HEK293 (cell line): ENCODE measurements at regions not wholly inside any gene's neighbourhood (a gene's known extent, or its start where the extent isn't known, plus 50 kb on each side); places are given as distances from the start of the nearest gene placed in this dataset.

Experiments
- CTCF ChIA-PET: fragments of 350-600 bp; formaldehyde crosslinking; extraction: SDS; loops from one replicate; lab custom pipeline; 2021; ENCODE audit warnings: antibody characterized with exemption; lab: Yijun Ruan, JAX
- POLR2A ChIA-PET: fragments of 300-600 bp; formaldehyde crosslinking; extraction: SDS; loops from one replicate; lab custom pipeline; 2020; ENCODE audit warnings: antibody characterized with exemption, inconsistent platforms; lab: Yijun Ruan, JAX
- H3K27ac ChIP-seq: fragments of 200-500 bp; sonication (Bioruptor generic); 2 replicates; pipeline ENCODE4 v1.5.1; 2014; ENCODE audit warnings: low read depth, low read length, control low read depth, inconsistent platforms; ENCODE audit errors: extremely low read depth
- H3K36me3 ChIP-seq, 2 experiments: fragments of 200-500 bp in 1 of 2; sonication (Bioruptor generic) in 1 of 2; 1 replicate in 1 of 2; 2 replicates in 1 of 2; pipeline ENCODE4 v1.5.1; 2014 to 2017; ENCODE audit warnings: inconsistent platforms in 2 of 2, low read length in 2 of 2; ENCODE audit not compliant: control insufficient read depth in 2 of 2, insufficient read depth in 1 of 2
- H3K4me1 ChIP-seq: fragments of 200-500 bp; sonication (Bioruptor generic); 2 replicates; pipeline ENCODE4 v1.5.1; 2014; ENCODE audit warnings: mild to moderate bottlenecking, low read length, inconsistent platforms; ENCODE audit not compliant: control insufficient read depth, insufficient read depth
- H3K4me3 ChIP-seq: 2 replicates; pipeline ENCODE4 v1.5.1; 2011; ENCODE audit warnings: low read depth, mild to moderate bottlenecking, control low read depth, low read length, moderate library complexity
- H3K9me3 ChIP-seq: fragments of 200-500 bp; sonication (Bioruptor generic); 2 replicates; pipeline ENCODE4 v1.5.1; 2014; ENCODE audit warnings: low read depth, low read length, inconsistent platforms; ENCODE audit not compliant: control insufficient read depth, insufficient read depth
- GFI1B ChIP-seq: fragments of 450-650 bp; formaldehyde crosslinking; IDR thresholded peaks from 2 replicates; pipeline ENCODE4 v1.5.1; 2016; ENCODE audit warnings: missing biosample characterization, missing genetic modification characterization
- HOXD13 ChIP-seq: sonication (generic); formaldehyde crosslinking; IDR thresholded peaks from 2 replicates; pipeline ENCODE4 v1.8.0; 2022; ENCODE audit warnings: missing genetic modification reagents, borderline replicate concordance
- KLF10 ChIP-seq: fragments of 450-650 bp; IDR thresholded peaks from 2 replicates; pipeline ENCODE4 v1.5.1; 2018; ENCODE audit warnings: missing biosample characterization, mild to moderate bottlenecking, missing genetic modification characterization
- KLF7 ChIP-seq: fragments of 450-650 bp; formaldehyde crosslinking; IDR thresholded peaks from 2 replicates; pipeline ENCODE4 v1.5.1; 2016; ENCODE audit warnings: missing biosample characterization, missing genetic modification characterization, borderline replicate concordance
- SCRT1 ChIP-seq: fragments of 450-650 bp; formaldehyde crosslinking; IDR thresholded peaks from 2 replicates; pipeline ENCODE4 v1.5.1; 2016; ENCODE audit warnings: missing biosample characterization, missing genetic modification characterization, borderline replicate concordance
- SETDB1 ChIP-seq: IDR thresholded peaks from one replicate; pipeline ENCODE4 v1.6.1; 2017; ENCODE audit warnings: mild to moderate bottlenecking, low read length, moderate library complexity, mixed read lengths; ENCODE audit not compliant: insufficient read length
- ZFP3 ChIP-seq: fragments of 450-650 bp; formaldehyde crosslinking; IDR thresholded peaks from 2 replicates; pipeline ENCODE4 v1.5.1; 2016; ENCODE audit warnings: low read depth, missing biosample characterization, missing genetic modification characterization
- ZNF114 ChIP-seq: fragments of 450-650 bp; formaldehyde crosslinking; IDR thresholded peaks from 2 replicates; pipeline ENCODE4 v1.5.0; 2017; ENCODE audit warnings: missing biosample characterization, missing genetic modification characterization
- ZNF155 ChIP-seq: fragments of 450-650 bp; formaldehyde crosslinking; IDR thresholded peaks from 2 replicates; pipeline ENCODE4 v1.5.1; 2016; ENCODE audit warnings: missing biosample characterization, missing genetic modification characterization
- ZNF175 ChIP-seq: fragments of 450-650 bp; formaldehyde crosslinking; IDR thresholded peaks from 2 replicates; pipeline ENCODE4 v1.5.1; 2016; ENCODE audit warnings: missing biosample characterization, missing genetic modification characterization
- ZNF19 ChIP-seq: fragments of 450-650 bp; formaldehyde crosslinking; IDR thresholded peaks from 2 replicates; pipeline ENCODE4; 2016; ENCODE audit warnings: missing biosample characterization, missing genetic modification characterization, low read depth
- ZNF214 ChIP-seq: fragments of 450-650 bp; formaldehyde crosslinking; IDR thresholded peaks from 2 replicates; pipeline ENCODE4 v1.5.1; 2017; ENCODE audit warnings: missing biosample characterization, mild to moderate bottlenecking, missing genetic modification characterization, borderline replicate concordance
- ZNF223 ChIP-seq: fragments of 450-650 bp; formaldehyde crosslinking; IDR thresholded peaks from 2 replicates; pipeline ENCODE4 v1.5.1; 2016; ENCODE audit warnings: missing biosample characterization, missing genetic modification characterization
- ZNF24 ChIP-seq: fragments of 450-650 bp; formaldehyde crosslinking; IDR thresholded peaks from 2 replicates; pipeline ENCODE4 v1.5.1; 2016; ENCODE audit warnings: missing biosample characterization, missing genetic modification characterization
- ZNF280D ChIP-seq: fragments of 450-650 bp; formaldehyde crosslinking; IDR thresholded peaks from 2 replicates; pipeline ENCODE4 v1.5.1; 2016; ENCODE audit warnings: missing biosample characterization, missing genetic modification characterization
- ZNF302 ChIP-seq: fragments of 450-650 bp; formaldehyde crosslinking; IDR thresholded peaks from 2 replicates; pipeline ENCODE4 v1.5.1; 2016; ENCODE audit warnings: missing biosample characterization, missing genetic modification characterization, low read depth
- ZNF335 ChIP-seq: fragments of 450-650 bp; formaldehyde crosslinking; conservative IDR thresholded peaks from 2 replicates; pipeline ENCODE4 v1.5.1; 2016; ENCODE audit warnings: missing biosample characterization, missing genetic modification characterization
- ZNF391 ChIP-seq: fragments of 450-650 bp; formaldehyde crosslinking; IDR thresholded peaks from 2 replicates; pipeline ENCODE4 v1.5.1; 2016; ENCODE audit warnings: low read depth, missing biosample characterization, missing genetic modification characterization, borderline replicate concordance
- ZNF423 ChIP-seq: fragments of 450-650 bp; formaldehyde crosslinking; IDR thresholded peaks from 2 replicates; pipeline ENCODE4 v1.5.1; 2016; ENCODE audit warnings: missing biosample characterization, missing genetic modification characterization
- ZNF514 ChIP-seq: fragments of 450-650 bp; formaldehyde crosslinking; IDR thresholded peaks from 2 replicates; pipeline ENCODE4 v1.5.1; 2016; ENCODE audit warnings: missing biosample characterization, missing genetic modification characterization
- ZNF558 ChIP-seq: fragments of 450-650 bp; formaldehyde crosslinking; IDR thresholded peaks from 2 replicates; pipeline ENCODE4 v1.5.1; 2016; ENCODE audit warnings: missing biosample characterization, missing genetic modification characterization
- ZNF596 ChIP-seq: fragments of 450-650 bp; IDR thresholded peaks from 2 replicates; pipeline ENCODE4 v1.5.0; 2018; ENCODE audit warnings: missing biosample characterization, mild to moderate bottlenecking, missing genetic modification characterization, moderate library complexity
- ZNF654 ChIP-seq: fragments of 450-650 bp; formaldehyde crosslinking; IDR thresholded peaks from 2 replicates; pipeline ENCODE4 v1.5.1; 2016; ENCODE audit warnings: low read depth, missing biosample characterization, missing genetic modification characterization
- ZNF660 ChIP-seq: fragments of 450-650 bp; IDR thresholded peaks from 2 replicates; pipeline ENCODE4 v1.5.1; 2018; ENCODE audit warnings: missing biosample characterization, mild to moderate bottlenecking, missing genetic modification characterization
- ZNF792 ChIP-seq: fragments of 450-650 bp; formaldehyde crosslinking; IDR thresholded peaks from 2 replicates; pipeline ENCODE4 v1.5.1; 2016; ENCODE audit warnings: missing biosample characterization, missing genetic modification characterization
- ZNF843 ChIP-seq: fragments of 450-650 bp; formaldehyde crosslinking; IDR thresholded peaks from 2 replicates; pipeline ENCODE4 v1.5.1; 2016; ENCODE audit warnings: missing biosample characterization, missing genetic modification characterization
- ZSCAN18 ChIP-seq: fragments of 450-650 bp; formaldehyde crosslinking; IDR thresholded peaks from 2 replicates; pipeline ENCODE4 v1.5.1; 2016; ENCODE audit warnings: missing biosample characterization, missing genetic modification characterization
- TF ChIP-seq, protein P1 (sequence below): fragments of 450-650 bp; IDR thresholded peaks from 2 replicates; pipeline ENCODE4 v1.5.1; 2018; ENCODE audit warnings: missing biosample characterization, mild to moderate bottlenecking, missing genetic modification characterization
- TF ChIP-seq, protein P2 (sequence below): fragments of 450-650 bp; formaldehyde crosslinking; IDR thresholded peaks from 2 replicates; pipeline ENCODE4 v1.5.1; 2016; ENCODE audit warnings: missing biosample characterization, missing genetic modification characterization

DNA sequence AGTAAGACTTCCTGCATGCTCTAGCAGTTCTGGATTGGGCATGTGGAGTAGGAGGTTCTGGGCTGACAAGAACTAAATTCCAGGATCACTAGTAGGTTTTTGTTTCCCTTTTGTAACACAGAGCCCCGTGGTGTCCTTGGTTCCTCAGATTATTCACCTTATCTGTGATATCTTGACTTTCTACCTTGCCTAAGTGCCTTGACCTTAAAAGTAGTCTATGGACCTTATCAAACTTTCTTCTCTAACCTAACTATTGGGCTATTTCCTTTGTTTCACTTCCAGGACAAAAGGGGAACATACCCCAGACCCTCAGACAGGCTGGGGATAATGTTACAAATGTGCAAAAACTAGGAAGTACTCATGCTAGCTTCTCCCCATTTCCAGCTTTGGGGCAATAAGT, 595.3 kb downstream of the PSAT1 start:
- Histone ChIP-seq H3K4me3 (no peak overlapping the region), H3K36me3 (no peaks in the 10 kb centered on the region), H3K9me3 (no peaks in the 10 kb centered on the region), H3K27ac (no peak overlapping the region), H3K4me1 (no peaks in the 10 kb centered on the region)
- CTCF ChIA-PET, result no interaction called here
- POLR2A ChIA-PET, result no interaction called here
- TF ChIP-seq, protein P1, sequence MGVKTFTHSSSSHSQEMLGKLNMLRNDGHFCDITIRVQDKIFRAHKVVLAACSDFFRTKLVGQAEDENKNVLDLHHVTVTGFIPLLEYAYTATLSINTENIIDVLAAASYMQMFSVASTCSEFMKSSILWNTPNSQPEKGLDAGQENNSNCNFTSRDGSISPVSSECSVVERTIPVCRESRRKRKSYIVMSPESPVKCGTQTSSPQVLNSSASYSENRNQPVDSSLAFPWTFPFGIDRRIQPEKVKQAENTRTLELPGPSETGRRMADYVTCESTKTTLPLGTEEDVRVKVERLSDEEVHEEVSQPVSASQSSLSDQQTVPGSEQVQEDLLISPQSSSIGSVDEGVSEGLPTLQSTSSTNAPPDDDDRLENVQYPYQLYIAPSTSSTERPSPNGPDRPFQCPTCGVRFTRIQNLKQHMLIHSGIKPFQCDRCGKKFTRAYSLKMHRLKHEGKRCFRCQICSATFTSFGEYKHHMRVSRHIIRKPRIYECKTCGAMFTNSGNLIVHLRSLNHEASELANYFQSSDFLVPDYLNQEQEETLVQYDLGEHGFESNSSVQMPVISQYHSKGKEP (tag by site-specific recombination), result no peak
- no peak for TF ChIP-seq ZNF335 (tag by site-specific recombination)
- no peak for TF ChIP-seq KLF7
- TF ChIP-seq KLF10, result no peak
- TF ChIP-seq ZNF24 (tag by site-specific recombination), result no peak
- no peak for TF ChIP-seq ZNF391
- no peak for TF ChIP-seq ZNF114 (tag by site-specific recombination)
- no peak for TF ChIP-seq ZNF660 (tag by site-specific recombination)
- TF ChIP-seq ZNF792, result no peak
- no peak for TF ChIP-seq ZNF175 (tag by site-specific recombination)
- TF ChIP-seq ZFP3 (tag by site-specific recombination), result no peak
- TF ChIP-seq, protein P2, sequence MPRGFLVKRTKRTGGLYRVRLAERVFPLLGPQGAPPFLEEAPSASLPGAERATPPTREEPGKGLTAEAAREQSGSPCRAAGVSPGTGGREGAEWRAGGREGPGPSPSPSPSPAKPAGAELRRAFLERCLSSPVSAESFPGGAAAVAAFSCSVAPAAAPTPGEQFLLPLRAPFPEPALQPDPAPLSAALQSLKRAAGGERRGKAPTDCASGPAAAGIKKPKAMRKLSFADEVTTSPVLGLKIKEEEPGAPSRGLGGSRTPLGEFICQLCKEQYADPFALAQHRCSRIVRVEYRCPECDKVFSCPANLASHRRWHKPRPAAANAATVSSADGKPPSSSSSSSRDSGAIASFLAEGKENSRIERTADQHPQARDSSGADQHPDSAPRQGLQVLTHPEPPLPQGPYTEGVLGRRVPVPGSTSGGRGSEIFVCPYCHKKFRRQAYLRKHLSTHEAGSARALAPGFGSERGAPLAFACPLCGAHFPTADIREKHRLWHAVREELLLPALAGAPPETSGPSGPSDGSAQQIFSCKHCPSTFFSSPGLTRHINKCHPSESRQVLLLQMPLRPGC (tag by site-specific recombination), result no peak
- TF ChIP-seq ZNF280D, result no peak
- no peak for TF ChIP-seq ZNF223 (tag by site-specific recombination)

DNA sequence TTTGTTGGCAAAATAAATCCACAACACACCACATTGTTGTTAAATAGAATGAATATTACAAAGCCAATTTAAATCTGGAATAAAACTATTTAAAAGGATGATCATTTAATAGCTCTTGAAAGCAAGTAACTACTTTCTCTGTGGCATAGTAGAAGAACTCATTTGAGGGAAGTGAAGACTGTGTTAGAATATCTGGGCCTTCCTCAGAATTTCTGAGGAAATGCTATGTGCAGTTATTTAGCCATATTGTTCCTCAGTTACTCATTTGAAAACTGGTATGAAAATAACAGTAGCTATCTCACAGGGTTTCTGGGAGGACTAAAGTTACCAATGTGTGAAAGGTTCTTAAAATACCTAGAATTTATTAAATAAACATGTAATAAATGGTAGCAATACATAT, 595.8 kb downstream of the PSAT1 start:
- TF ChIP-seq ZNF843 (tag by site-specific recombination), result no peak
- TF ChIP-seq ZSCAN18 (tag by site-specific recombination), result no peak
- TF ChIP-seq ZNF514 (tag by site-specific recombination), result no peak
- no peak for TF ChIP-seq ZNF596 (tag by site-specific recombination)
- TF ChIP-seq ZNF423 (tag by site-specific recombination), result no peak
- no peak for TF ChIP-seq ZNF155
- TF ChIP-seq ZNF558, result no peak
- no peak for TF ChIP-seq ZNF214 (tag by site-specific recombination)
- no peak for TF ChIP-seq GFI1B (tag by site-specific recombination)
- TF ChIP-seq HOXD13, result no peak
- TF ChIP-seq ZNF19 (tag by site-specific recombination), result no peak
- no peak for TF ChIP-seq ZNF302 (tag by site-specific recombination)
- no peak for TF ChIP-seq SCRT1 (tag by site-specific recombination)
- TF ChIP-seq SETDB1, result no peak
- TF ChIP-seq ZNF654 (tag by site-specific recombination), result no peak
- ChIA-PET CTCF (no interaction called here), POLR2A (no interaction called here)
- Histone ChIP-seq H3K4me3 (no peak overlapping the region), H3K27ac (no peak overlapping the region), H3K9me3 (no peaks in the 10 kb centered on the region), H3K36me3 (no peaks in the 10 kb centered on the region), H3K4me1 (no peaks in the 10 kb centered on the region)
